Fibroblast of gingiva (primary cell): ENCODE measurements at regions not wholly inside any gene's neighbourhood (a gene's known extent, or its start where the extent isn't known, plus 50 kb on each side); places are given as distances from the start of the nearest gene placed in this dataset.

Experiments
- DNase-seq: peaks from one replicate; pipeline ENCODE4 v3.0.0-alpha.2; 2011; ENCODE audit warnings: low read depth

DNA sequence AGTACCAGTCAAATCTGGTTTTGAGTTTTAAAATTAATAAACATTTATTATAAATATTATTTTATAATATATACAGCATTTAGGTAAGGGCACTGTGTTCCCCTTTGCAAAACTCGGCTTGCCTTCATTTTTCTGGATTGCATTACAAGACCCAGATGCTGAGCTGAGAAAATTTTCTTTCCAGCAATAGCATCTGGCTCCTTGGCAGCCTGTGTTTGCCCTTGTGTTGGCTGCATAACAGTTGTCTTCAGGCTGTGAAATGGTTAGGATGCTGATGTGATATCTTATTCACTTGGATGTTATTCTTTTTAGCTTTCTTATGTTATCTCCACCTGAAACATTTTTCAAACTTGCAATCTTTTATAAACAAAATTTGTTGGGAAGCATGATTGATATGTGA, 784.4 kb downstream of the DACH1 start:
- no peak for DNase-seq

DNA sequence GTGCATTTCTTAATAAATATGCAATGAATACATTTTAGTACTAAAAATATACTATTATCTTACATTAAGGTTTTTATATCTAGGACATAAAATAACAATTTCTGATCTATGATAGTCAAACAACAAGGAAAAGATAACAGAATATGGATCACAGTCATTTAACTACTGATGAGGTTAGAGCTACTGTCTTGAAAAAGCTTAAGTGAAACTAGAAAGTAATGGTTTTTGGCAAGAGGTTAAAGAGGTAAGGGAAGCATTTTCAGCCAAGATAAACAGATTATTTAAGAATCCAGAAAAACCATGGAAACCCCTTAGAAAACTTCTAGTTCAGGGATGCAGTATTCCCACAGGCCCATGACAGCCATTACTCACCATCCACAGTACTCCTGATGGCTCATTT, 787.4 kb downstream of the DACH1 start:
- no peak for DNase-seq

DNA sequence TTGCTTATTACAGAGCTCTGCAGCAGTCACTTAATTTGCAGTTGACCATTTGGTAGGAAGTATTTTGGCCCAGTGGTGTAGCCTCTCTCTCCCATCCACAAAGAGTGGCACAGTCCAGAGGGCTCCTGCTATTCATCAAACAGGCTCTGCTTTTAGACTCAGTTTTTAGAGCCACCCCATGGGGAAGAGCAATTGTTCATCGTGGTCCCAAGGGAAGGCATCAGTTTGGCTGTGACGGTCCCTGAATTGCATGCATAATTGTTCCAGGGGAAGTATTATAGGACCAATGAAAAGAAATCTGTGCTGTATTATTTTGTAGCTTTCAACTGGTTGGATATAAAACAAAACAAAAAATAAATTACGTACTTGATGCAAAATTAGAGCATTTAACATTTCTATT, 799.0 kb downstream of the DACH1 start:
- DNase-seq, result no peak

DNA sequence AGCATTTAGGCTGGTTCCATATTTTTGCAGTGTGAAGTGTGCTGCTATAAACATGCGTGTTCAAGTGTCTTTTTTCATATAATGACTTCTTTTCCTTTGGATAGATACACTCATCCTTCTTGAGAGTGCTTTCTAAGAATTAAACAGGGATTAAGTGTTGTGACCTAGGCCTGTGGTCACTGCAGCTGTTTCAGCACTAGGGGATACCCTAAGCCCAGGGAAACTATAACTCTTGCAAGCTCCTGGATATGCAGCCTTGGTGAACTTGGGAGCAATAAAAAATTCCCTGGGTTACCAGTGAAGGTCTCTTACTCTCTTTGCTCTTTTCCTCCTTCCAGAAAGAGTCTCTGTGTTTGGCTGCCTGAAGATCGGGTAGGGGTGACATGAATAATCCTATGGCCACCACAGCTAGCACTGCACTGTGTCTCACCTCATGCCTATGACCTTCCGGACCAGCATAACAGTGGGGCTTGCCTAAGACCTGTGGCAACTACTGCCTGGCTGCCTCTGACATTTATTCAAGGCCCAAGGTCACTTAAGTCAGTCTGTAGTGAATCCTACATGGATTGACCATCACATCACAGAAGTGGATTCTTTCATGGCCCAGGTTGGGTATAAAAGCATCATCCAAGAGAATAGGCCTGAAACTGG, 799.7 kb downstream of the DACH1 start:
- no peak for DNase-seq

DNA sequence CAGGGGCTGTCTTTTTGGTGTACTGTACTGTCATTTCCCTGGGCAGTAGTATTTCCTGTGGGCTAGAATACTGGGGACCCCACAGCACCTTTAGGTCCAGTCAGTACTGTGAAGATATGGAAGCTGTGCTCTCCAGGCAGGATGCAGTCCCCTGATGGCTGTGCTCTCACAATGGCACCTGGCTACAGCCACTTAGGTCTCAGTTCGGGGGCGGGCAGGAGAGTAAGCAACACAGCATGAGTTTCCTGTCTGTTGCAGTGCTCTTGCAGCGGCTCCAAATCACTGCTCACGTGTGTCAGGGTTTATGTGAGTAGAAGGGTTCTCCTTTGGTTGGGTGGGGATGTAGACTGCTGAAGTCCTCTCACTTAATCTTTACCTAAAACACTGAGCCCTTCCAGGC, 810.4 kb downstream of the DACH1 start:
- DNase-seq, result no peak

DNA sequence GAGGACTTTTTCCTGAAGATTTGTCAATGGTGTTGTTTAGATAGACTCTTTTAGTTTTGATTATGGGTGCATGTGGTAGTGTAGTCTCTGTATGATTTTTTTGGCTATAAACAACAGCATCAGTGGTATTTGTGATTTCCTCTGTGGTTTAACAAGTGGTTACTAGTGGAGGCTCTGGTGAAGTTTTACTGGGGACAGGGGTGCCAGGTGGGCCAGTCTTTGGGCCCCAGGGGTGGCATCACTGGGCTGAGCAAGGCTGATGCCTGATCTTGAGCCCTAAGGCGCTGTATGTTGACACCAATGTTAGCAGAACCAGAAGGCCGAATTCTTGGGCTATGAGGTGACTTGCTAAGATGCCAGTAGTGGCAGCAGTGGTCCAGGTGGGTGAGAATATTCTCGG, 811.4 kb downstream of the DACH1 start:
- DNase-seq, result no peak

DNA sequence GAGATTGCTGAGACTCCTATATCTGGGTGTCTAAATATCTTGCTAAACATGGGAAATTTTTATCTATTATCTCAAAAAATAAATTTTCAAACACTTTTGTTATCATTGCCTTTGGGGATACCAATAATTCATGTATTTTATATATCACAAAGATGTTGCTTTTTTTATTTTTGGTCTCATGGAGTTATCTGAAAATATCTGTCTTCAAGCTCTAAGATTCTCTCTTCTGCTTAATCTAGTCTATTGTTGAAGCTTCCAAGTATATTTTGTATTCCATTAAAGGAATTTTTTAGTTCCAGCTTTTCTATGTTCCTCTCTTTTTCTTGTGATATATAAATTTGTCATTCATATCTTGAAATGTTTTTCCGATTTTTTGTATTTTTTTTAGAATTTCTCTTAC, 812.0 kb downstream of the DACH1 start:
- DNase-seq, result no peak

DNA sequence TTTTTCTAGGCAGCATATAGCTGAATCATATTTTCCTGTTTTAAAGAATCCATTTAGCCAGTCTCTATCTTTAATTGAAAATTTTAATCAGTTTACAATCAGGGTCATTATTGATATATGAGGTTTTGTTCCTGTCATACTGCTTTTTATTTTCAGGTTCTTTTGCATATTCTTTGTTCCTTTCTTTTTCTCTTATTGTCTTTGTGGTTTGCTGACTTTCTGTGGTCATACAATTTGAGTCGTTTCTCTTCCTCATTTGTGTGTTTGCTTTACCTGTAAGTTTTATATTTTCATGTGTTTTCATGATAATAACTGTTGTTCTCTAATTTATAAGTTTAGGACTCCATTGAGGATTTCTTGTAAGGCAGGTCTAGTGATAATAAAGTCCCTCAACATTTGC, 812.6 kb downstream of the DACH1 start:
- no peak for DNase-seq

DNA sequence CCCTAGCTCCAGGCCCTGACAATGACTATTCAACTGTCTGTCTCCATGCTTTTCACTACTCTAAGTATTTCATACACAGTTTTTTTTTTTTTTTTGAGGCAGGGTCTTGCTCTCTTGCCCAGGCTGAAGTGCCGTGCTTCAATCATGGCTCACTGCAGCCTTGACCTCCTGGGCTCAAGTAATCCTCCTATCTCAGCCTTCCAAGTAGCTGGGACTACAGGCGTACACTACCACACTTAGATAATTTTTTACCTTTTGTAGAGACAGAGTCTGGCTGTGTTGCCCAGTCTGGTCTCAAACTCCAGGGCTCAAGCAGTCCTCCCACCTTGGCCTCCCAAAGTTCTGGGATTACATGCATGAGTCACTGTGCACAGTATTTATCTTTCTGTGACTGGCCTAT, 815.4 kb downstream of the DACH1 start:
- no peak for DNase-seq

DNA sequence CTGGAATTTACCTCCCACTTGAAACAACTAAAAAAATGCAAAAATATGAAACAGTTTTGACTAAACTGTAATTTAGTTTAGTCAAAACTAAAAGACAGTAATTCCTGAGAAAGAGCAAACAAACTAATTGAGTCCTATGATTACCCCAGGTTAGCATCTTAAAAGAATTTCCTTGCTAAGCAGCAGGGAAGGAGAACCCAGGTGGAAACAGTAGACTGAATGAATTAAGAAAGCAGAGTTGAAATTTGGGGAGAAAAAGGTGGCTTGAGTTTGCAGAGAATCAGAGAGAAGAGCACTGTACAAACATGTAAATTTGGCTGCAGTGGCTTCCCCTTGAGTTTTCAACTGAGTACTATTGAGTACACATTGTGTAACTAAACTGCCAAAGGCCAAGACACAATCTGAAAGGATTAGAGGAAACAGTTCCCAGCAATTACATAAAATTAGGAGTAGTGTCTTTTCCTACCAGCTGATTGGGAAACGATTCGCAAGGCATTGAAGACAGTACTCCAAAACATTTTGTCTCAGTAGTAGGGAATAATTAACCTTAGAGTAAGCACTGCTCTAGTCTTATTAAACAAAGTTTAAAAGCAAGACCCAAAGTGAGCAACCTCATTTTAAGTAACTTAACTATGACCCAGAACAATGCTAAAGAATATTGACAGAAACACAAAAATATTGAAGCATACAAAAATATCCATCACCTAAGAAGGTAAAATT, 820.5 kb downstream of the DACH1 start:
- DNase-seq, result no peak

DNA sequence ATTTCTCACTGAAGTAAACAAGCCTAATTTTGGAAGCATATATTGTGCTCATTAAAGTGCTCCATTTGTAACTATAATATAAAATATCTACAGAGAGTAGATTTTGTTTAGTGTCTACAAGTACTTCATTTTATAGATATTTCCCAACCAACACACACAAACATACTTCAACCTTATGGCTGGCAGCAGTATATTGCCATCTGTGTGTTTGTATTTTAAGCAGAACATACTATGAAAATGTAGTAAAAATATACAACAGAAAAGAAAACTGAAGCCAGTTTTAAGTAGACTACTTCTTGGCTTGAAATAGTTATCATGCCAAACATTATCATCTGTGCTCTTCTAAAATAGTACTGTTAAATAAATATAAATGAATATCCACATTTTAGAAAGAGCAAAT, 821.9 kb downstream of the DACH1 start:
- DNase-seq, result no peak

DNA sequence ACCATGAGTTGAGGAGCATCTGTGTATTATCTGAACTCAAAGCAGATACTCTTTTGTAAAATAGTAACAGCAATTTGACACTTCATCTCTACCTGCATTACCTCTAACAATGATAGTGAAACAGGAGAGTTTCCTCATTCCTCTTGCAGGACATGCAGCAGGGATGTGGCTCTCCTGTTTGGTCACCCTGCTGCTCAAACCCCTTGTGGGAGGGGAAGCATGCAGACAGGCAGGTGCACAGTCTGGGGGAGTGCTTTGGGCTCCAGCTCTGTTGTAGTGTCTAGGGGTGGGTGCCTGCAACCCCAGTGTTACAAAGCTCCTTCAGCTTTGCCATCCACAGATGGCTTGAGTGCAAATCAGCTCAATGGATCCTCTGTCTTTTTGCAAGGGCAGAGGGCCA, 827.6 kb downstream of the DACH1 start:
- DNase-seq, result no peak

DNA sequence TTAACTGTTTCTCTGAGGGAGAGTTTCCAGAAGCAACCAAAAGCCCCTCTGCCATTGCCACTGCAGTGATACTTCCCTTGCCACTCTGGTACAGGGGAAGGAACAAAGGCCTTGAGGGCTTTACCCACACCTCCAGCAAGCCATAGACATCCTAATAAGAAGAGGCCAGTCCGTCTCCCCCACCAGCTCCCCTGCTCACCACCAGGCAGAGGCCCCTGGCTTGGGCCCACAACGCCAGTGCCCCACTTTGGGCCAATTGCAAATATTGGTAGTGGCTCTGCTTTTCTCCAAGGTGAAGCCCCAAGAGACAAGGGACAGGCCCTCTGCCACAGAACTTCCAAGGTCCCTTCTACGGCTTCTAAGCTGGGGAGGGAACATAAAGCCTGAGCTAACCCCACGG, 833.0 kb downstream of the DACH1 start:
- no peak for DNase-seq

DNA sequence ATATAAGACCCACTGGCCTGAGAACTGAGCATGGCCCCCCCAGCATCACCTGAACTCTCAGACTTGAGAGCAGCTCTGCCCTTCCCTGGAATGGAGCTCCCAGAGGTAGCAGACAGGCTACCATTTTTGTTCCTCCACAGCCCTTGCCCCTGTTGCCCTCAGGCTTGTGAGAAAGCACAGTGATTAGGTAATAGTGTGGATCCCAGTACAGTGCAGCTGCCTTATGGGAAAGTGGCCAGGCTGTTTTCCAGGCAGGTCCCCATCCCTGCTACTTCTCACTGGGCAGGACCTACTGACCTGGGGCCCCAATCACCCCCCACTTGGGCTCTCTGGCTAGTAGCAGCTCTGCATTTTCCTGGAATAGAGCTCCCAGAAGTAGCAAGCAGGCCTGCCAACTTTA, 834.0 kb downstream of the DACH1 start:
- DNase-seq, result no peak

DNA sequence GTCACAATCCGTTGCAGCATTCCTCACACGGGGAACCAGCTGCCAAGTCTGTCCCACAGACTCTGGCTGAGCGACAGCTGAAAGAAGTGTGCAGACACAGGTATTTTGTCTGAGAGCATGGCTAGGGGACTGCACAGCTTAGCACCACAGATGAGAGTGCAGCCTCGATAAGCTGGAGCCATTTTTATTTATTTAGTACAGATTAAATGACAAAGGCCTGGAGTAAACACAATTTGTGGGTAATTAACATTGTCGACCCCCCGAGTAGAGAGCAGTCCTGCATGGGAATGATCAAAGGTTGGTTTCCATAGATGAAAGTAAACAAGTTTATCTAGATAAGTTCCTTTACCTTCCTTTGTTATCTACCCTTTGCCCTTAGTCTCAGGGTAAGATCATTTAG, 836.2 kb downstream of the DACH1 start:
- no peak for DNase-seq

DNA sequence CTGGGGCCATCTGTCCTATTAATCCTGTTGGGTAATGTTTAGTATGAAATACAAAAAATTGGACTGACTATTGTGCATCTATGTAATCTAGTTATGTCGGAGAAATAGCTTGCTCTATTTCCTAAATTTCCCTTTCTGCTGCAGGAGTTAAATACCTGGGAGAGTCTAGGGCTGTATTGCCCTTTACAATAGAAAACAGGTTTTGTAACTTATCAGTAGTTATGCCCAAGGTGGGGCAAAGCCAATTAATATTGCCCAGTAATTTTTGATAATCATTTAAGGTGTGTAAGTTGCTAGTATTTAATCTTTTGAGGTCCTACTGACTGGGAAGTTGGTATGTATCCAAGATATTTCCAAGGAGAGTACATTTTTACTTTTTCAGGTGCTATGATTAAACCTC, 838.1 kb downstream of the DACH1 start:
- DNase-seq, result no peak

DNA sequence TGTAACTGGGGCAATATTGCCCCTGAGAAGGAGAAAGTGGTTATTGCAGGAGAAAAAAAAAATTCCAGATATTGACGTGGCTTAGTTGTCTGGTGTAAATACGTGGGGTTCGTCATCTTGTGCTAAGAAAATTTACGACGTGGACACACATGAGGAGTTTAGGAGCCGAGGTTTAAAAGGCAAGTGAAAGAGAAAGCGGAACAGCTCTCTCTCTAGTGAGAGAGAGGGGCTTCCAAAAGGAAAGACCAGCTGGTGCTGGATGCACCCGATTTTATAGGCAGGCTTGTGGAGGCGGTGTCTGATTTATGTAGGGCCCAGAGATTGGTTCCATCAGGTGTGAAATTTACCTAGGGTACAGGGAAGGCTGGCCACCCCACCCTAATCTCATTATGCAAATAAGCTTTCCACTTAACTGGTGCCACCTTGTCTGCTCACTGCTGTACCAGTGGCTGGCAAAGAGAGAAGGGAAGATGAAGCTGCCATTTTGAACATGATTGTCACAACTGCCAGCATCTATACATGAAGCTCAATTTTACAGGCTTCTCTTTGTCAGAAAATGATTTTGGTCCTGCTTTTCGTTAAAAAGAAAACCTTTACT, 845.1 kb downstream of the DACH1 start:
- no peak for DNase-seq

DNA sequence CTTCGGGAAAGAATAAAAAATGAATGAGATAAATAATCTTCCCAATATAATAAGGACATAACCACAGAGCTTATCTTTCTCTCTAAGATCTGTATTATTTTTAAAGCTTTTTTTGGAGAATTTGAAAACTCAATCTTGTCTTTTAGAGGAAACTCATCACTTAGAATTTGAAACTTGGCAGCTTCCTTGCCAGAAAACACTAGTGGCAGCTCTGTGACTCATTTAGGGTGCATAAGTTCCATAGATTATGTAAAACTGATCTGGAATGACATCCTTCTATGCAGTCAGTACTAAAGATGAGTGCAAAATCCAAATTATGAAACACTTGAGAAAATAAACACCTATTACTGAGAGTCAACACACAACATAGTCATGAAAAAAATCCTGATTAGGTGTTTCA, 848.0 kb downstream of the DACH1 start:
- DNase-seq, result no peak

DNA sequence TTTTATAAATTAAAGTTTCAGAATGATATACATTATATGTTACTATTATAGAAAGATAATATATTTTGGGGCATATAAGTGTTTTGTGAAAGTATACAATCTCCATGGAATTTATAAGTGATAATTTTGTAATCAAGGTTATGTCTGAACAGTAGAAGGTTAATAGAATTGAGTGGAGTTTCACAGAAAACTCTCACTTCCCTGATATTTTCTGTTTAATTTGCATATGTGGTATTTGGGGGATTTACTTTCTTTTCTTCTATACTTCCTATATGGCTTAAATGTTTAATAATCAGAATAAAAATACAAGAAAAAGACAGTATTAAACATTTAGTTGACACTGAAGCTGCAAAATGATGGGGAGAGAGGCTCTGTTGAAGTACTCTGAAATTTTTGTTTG, 848.5 kb downstream of the DACH1 start:
- DNase-seq, result no peak

DNA sequence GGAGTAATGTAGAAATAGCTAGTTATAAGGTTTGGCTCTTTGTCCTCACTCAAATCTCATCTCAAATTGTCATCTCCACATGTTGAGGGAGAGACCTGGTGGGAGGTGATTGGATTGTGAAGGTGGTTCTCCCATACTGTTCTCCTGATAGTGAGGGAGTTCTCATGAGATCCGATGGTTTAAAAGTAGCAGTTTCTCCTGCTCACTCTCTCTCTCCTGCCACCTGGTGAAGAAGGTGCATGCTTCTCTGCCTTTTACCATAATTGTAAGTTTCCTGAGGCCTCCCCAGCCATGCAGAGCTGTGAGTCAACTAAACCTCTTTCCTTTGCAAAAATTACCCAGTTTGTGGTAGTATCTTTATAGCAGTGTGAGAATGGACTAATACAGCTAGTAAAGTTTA, 849.4 kb downstream of the DACH1 start:
- DNase-seq, result no peak

DNA sequence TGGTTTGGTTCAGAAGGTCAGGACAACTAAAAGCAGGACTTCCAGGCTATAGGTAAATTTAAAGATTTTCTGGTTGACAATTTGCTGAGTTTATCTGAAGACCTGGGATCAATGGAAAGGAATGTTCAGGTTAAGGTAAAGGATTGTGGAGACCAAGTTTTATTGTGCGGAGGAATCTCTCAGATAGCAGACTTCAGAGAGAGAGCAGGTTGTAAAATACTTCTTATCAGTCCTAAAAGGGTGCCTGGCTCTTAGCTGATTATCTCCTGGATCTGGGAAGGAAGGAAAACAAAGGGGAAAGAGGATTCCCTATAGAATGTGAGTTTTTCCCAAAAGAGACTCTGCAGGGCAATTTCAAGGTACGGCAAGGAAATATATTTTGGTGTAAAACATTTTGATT, 851.5 kb downstream of the DACH1 start:
- no peak for DNase-seq

DNA sequence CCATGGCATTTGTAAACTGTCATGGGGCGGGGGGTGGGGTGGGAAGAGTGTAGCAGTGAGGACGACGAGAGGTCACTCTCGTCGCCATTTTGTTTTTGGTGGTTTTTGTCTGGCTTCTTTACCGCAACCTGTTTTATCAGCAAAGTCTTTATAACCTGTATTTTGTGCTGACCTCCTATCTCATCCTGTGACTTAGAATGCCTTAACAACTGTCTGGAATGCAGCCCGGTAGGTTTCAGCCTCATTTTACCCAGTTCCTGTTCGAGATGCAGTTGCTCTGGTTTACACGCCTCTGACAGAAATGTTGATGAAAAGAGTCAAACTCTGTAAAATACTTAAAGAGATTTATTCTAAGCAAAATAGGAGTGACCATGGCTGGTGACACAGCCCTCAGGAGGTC, 852.0 kb downstream of the DACH1 start:
- DNase-seq, result no peak

DNA sequence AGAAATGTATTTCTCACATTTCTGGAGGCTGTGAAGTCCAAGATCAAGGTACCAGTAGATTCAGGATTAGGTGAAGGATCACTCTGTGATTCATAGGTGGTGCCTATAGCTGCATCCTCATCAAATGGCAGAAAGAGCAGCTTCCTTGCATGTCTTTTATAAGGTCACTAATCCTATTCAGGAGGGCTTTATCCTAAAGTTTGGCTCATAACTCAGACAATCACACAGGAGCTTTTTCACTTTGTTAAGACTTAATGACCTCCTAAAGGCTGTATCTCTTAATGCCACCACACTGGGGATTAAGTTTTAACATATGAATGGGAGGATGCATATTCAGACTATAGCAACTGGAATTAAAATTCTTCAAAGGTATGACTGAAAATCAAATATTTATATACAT, 861.1 kb downstream of the DACH1 start:
- DNase-seq, result no peak

DNA sequence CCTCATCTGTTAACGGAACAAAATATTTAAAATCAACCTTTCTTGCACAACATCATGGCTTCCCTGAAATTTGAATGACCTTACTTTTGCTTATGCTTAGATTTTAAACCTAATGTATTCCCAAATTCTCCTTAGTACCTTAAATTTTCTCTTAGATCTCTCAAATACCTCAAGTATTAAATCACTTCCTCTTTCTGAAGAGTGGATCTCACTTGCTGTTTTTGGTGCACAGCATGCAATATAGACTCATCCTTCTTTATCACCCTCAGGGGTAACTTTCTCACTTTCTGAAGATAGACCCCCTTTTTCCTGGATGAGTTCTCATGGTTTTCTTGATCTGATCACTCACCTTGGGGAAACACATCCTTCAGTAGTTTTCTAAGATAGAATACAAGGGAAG, 871.7 kb downstream of the DACH1 start:
- no peak for DNase-seq
